Endometrium (tissue), 2 donors: ENCODE measurements at regions not wholly inside any gene's neighbourhood (a gene's known extent, or its start where the extent isn't known, plus 50 kb on each side); places are given as distances from the start of the nearest gene placed in this dataset.
"Not testable (repeated sequence)": the region's sequence is repeated elsewhere in the genome, so short reads cannot be mapped to it uniquely, and the experiment has no call there.

Experiments
- FAIRE-seq: peaks from 2 replicates; lab custom pipeline; 2012; peaks lifted over from hg19 to GRCh38; lab: Jason Lieb, UNC
- donor health status: control.
- donor health status: control.

DNA sequence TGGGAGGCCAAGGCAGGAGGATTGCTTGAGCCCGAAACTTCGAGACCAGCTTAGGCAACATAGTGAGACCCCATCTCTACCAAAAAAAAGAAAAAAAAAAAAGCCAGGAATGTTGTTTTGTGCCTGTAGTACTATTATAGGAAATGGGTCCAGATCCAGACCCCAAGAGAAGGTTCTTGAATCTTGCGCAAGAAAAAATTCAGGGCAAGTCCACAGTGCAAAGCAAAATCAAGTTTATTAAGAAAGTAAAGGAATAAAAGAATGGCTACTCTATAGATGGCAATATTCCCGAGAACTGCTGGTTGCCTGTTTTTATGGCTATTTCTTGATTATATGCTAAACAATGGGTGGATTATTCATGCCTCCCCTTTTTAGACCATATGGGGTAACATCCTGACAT, 51.2 kb upstream of the RDX start:
- FAIRE-seq: no peak

DNA sequence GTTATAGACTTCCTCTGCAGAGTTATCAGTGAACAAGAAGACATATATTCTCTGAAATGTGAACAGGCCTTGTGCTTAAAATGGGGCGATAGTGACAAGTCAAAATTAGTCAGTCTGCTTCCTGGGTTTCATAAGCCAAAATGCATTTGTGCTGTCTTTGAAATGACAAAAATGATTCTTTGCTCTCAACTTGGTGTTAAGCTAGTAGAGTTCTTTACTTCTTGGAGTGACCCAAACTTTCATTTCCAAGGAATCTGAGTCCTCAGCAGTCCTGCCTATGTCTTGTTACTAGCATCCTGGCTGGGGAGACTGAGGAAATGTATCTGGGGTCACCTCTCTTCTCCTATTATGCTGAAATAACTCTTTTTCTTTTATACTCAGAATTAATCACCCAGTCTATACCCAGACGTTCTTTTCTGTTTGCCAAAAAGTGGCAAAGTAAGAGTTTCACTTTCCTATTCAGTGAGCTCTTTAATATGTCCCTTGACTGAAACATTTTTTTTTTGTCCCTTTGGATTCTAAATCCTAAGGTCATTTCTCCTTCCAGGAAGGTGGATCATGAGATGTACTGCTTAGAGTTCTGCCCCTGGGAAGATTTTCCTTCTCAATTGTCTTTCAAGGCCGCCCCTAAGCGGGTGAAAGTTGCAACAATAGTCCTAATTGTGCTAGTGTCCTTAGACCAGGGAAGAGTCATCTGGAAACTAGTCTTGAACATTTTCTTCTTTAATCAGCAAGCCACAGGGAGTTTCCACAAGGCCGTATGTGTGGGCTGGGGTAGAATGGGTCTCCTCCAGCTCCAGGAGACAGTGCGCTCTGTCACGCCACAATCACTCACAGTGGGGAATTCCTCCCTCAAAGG, 53.0 kb upstream of the RDX start:
- FAIRE-seq: no peak

DNA sequence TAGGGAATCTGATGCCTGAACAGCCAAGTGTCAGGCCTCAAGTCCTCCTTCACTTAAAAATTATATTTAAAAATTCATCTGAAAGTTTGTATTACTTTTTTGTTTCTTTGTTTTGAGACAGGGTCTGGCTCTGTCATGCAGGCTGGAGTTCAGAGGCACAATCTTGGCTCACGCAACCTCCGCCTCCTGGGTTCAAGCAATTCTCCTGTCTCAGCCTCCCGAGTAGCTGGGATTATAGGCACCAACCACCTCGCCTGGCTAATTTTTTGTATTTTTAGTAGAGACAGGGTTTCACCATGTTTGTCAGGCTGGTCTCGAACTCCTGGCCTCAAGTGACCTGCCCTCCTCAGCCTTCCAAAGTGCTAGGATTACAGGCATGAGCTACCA, 53.6 kb upstream of the RDX start:
- FAIRE-seq: not testable (repeated sequence)

DNA sequence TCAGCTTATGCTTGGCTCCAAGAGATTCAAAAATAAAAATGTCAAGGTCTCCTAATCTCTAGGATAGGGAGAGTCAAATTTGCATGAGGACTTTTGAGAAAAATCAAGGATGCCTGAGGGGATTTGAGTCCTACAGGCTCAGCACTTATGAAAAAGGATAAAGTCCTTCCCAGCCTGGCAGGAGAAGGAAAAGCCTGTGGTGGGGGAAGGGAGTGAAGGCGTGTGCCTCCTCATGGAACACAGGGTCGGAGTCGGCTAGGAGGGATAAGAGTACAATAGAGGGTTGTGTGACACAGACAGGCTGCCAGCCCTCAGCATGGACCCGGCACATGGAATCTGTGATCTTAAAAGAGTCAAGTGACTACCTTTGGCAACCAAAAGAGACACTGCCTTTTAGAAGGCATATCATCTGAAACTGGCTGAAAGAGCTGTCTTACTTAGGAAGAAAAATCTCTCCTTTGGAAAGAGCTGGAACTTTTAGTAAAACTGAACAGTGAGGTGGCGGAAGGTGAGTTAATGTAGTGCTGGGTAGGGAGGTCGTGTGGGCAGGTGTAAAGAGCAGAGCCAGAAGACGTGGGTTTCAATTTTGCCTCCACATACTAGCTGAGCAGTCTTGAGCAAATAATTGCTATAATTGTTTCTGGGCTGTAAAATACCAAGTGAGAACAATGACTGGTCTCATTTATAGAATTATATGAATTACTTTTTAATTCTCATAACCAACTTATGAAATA, 58.8 kb upstream of the RDX start:
- FAIRE-seq: no peak

DNA sequence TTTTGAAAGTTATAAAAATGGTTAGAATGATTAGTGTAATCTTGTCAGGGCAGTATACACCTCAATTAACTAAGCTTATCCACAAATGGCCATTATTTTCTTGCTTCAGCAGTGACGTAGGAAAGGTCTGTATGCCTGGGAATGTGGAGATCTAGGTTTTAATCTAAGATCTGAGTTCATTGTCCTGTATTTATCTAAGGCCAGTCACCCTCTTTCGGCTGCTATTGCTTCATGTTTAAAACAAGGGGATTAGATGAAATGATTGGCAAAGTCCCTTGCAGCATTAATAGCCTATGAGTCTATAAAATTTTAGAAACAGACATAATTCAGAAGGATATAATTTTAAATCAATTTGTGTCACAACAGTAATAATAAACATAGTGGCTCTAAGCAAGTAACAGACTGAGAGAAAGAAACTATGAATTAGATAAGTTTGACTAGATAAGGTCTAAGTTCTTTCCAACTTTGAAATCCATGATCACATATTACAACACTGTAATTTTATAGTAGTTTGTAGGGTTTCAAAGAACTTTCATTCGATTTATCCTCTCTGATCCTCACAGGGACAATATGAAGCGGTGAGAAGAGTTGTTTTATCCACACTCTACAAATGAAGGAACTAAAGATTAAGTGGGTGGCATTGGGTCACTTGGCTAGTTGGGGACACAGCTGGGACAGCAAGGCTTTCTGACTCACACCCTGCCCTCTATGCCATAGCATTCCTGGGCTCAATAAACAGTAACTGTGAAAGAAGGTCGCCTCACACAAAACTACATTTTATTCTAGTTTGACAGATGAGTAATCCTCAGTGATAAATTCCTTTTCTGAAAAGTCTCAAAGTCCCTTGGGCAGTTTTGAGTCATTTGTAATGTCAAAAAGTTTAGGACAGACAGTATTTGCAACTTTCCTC, 60.6 kb upstream of the RDX start:
- no peak for FAIRE-seq

DNA sequence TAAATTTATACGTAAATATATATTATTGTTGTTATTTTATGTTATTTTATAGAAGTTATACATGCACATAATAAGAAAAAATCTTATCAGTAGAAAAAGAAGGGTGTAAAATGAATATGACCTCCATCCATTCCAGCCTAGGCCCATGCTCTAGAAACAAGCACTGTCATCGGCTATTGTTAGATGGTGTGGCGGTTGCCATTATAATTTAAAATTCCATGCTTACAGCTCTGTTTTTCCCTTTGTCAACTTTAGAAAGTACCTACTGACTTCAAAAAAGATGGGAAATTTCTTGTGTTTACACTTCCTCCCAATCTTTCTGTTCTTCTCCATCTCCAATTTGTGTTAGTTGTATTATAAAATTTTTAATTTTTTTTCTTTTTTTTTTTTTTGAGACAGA, 61.9 kb upstream of the RDX start:
- FAIRE-seq: peak; percentile 12

DNA sequence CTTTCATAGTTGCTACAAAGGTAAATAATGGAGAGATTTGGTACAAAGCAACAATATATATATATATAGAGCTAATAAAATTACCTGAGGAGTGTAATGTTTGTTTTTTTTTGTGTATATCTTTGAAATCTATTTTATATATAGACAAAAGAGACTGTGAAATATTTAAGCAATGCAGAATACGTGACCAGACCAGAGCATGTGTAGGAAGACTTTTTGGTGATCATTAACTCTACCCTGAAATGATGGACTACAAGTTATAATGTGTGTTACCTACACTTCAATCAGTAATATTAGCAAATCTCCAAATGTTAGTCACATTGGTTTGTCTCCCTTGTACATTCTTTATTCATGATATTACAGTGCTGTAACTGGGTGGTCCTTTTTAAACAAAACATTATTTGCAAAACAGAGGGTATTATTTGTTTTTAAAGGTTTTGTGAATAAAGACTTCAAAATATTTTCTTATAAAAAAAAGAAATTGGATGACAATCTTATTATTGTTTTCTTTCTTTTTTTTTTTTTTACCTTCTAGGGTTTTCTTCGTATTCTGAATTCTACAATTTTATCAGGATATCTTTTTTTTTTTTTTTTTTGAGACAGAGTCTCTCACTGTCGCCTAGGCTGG, 64.5 kb upstream of the RDX start:
- peak; percentile 96 for FAIRE-seq

DNA sequence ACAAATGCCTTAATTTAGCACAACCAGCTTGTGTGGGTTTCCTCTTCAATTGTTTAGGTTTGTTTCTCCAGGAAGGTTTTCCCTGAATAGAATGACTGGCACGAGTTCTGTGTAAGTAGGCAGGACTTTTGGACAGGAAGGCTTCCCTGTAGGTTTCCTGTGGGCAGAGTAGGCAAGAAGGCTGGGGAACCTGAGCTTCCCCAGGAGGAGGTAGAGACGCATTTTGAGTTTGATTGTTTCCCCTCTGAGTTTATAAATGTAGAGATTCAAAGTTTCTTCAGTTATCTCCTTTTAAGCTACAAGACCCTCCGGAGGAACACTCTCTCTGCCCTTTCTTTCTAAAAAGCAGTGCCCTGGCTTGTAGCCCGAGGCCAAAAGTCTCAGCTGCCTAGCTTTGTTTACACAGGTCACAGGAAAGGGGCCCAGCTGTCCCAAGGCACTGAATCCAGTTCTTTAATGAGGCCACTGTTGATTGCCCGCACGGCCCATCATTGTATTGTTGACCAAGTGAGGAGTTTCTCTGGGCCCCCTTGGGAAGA, 66.6 kb upstream of the RDX start:
- no peak for FAIRE-seq

DNA sequence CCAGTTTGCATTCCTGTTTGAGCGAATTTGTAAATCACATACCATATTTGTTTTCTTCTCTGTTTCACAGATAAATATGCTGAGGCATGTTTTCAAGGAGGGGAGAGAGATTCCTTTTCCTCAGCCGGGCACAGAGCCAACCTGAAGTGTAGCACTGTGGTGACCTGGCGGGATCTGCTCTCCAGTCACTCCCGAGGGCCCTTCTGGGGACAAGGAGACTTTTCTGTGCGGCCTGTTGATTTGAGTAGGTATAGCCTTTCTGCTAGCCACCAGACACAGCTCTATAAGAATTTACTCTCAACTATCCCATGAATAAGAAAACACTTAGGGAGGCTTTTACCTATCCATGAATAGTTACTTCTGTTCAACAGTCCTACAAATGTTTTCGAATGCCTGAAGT, 63.5 kb upstream of the FDX1 start:
- no peak for FAIRE-seq

DNA sequence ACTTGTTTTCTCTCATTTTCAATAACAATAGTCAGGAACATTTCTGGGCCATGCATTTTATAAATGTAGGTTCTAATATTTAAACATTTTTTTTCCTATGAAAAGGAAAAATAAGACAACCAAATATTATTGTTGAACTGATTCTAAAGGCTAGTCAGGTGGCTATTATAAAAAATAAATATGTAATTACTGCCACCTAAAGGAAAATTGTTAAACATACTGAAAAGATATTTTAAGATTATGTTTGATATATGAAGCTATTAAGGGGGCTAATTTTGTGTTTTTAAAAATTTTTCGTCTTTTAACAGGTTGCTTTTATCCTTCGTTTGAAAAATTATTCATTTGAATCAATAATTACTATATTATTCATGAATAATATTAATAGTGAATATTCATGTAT, 62.2 kb upstream of the FDX1 start:
- FAIRE-seq: peak; percentile 87

DNA sequence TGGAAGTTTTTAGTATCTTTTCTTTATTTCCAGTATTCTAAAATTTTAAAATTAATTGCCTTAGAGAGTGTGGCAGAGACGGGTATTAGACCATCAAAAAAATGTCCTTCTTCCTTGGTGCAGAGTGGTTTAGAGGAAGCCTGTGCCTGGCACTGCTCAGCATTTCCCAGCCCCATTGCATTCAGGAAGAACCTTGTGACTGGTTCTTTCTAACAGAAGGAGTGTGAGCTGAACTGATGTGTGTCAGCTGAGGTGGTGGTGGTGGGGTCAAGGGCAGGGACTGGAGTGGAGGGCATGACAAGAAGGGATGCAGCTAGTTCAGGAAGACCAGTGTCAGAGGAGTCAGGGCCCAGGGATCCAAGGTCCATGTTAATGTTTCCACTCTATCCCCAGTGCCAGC, 58.7 kb upstream of the FDX1 start:
- no peak for FAIRE-seq

DNA sequence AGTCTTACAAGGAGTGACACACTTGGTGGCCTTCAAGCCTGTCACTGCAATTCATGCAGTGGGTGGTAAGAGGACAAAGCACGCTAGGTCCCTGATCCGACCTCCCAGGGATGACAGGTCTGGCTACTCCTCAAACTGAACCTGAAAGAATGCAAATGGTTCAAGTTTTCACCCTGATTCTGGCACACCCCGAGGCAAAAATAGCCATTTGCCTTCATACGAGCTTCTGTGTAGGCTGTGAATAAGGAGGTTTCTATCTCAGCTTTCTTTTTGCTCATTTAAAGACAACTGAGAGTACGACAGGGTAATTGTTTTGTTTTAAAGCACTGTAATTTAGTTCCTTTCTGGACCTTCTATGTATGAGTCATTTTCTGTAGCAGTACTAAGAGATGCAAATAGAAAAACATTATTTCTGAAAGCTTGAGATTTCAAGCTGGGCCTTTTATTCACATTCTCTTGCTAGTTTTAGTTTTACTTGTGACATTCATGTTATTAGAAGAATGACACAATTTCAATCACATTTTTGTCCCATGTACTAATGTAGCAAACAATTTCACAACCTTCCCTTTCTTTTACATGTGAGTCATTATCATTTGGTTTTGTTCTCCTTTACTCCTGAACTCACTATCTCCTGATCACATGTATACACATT, 56.6 kb upstream of the FDX1 start:
- FAIRE-seq: peak; percentile 59

DNA sequence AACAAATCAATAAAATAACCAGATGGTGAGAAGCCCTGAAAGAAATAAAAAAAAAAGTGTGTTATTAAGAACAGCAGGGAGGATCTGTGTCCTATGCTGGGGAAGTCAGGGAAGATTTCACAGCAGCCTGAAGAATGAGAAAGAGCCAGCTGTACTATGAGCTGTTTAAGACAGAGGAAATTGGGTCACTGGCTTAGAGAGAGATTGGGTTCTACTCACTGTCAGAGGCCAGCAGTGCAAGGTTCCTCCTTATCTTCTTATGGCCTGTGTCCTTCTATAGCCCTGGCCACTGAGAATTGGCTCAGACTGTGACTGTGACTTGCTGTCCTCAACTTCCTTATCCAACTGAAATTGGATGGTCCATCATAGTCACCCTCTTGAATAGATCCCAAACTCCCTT, 54.8 kb upstream of the FDX1 start:
- no peak for FAIRE-seq

DNA sequence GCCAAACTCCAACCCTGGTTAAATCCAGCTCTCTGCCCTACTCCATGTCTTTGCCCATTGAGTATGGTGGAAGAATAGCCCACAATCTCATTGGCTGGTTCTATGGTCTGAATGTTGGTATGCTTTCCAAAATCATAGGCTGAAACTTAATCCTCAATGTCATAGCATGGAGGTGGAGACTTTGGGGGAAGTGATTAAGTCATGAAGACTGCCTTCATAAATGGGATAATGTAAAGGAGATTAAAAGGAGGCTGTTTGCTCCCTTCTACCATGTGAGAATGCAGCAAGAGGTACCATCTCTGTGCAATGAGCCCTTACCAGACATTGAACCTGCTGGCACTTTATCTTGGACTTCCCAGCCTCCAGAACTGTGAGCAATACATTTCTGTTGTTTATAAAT, 54.4 kb upstream of the FDX1 start:
- FAIRE-seq: no peak

DNA sequence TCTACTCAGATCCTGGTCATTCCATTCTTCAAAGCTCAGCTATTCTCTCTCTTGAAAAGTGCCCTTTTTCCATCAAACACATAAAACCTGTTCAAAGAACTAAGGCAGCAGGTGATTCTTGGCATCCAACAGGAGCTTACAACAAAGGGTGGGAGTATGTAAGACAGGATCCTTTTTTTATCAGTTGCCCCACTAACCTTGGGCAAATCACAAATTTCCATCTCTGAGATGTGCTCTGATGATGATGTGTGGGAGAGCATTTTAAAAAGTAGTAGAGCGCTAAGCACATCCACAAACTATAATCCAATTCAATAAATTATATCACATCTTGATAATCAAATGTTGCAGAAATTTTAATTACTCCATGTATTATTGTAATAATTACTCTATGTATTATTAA, 53.7 kb upstream of the FDX1 start:
- FAIRE-seq: no peak

DNA sequence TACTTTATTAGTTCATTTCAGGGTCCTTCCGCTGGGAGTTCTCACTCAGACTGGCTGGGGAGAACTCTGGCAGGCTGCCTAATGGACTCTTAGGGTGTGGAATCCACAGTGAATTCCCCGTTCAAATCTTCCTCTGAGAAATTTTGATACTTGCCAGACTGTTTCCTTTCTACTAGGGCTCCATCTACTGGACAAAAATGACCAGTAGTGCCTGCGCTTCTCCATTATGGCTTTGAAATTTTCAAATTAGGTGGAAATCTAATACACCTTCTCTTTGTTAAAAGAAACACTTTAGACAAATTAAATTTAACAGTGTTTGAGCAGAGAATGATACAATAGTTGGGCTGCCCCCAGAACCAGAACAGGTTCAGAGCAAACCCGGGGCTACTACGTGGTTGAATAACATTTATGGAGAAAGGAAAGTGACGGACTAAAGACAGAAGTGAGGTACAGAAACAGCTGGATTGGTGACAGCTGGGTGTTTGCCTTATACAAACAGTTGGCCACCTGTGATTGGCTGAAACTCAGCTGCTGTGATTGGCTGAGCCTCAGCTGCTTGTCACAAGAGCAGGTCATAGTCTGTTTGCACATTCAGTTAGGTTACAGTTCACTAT, 52.9 kb upstream of the FDX1 start:
- peak; percentile 88 for FAIRE-seq

DNA sequence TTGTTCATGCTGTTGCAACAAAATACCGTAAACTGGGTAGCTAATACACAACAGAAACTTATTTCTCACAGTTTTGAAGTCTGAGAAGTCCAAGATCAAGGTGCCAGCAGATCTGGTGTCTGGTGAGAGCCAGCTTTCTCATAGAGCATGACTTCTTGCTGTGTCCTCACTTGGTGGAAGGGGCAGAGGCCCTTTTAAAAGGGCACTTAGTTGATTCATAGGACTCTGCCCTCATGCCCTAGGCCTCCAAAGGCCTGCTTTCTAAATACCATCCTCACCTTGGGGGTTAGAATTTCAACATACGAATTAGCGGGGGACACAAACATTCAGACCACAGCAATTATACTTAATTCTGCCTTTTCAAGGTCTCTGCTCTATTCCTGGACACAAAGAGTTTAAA, 52.3 kb upstream of the FDX1 start:
- no peak for FAIRE-seq

DNA sequence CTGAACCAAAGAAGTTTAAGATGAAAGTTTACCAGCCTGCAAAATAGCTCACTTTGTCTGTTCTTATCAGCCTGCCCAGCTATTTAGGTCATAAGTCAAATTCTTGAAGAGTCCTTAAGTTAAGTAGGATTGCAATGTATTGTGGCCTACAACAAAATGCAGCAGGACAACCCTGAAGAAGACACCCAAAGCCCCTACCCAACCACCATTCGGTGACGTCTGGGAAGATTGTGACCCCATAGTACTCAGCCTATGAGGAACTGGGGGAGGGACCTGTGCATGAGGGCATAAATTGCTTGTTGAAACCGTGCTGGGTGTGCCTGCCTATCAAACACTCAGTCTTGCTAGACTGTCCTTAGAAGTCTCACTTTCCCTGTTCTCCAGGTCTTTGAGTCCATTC, 50.5 kb upstream of the FDX1 start:
- no peak for FAIRE-seq

DNA sequence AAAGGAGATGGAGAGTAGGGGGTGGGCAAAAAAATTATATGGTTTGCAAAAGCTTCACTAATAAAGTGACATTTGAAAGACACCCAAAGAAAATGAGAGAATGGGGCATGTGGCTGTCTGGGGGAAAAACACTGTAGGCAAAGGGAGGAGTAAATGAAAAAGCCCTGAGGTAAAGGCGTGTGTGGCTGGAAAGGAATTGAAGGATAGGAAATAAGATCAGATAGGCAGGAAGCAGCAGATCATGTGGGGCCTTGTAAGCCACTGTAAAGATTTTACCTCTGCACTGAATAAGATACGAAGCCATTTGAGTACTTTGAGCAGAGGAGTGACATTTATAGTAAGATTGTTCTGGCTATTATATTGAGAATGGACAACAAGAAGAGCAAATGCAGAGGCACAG, 49.8 kb upstream of the FDX1 start:
- FAIRE-seq: no peak
